HG02623 (cell line): ENCODE measurements at regions not wholly inside any gene's neighbourhood (a gene's known extent, or its start where the extent isn't known, plus 50 kb on each side); places are given as distances from the start of the nearest gene placed in this dataset.
"Not testable (repeated sequence)": the region's sequence is repeated elsewhere in the genome, so short reads cannot be mapped to it uniquely, and the experiment has no call there.

ENCODE experiments used
- ATAC-seq: cut with Tn5 transposase; IDR thresholded peaks from one replicate; pipeline ENCODE4 v1.9.1; 2021; ENCODE audit warnings: moderate library complexity; ENCODE audit not compliant: unreplicated experiment

- no peak for ATAC-seq
Observed at GRCh38 chr2:182477774-182478173, 50.9 kb upstream of the PDE1A start.

DNA sequence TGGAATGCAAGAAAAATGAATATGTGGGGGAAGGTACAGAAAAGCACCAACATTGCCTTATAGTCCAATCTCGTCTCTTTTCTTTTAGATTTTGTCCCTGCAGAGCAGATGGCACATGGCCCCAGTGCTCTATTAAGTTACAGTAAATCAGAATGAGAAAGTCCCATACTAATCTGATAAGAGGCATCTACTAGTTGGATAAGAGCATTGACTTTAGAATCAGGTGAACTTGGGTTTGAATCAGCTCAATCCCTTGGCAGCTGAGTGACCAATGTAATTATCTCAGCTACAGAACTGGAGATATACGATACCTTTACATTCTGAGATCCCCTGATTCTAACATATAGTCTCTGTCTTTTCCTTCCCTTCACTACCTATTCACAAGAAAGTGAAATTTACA is 54.8 kb upstream of the PDE1A start:
- ATAC-seq, result no peak

DNA sequence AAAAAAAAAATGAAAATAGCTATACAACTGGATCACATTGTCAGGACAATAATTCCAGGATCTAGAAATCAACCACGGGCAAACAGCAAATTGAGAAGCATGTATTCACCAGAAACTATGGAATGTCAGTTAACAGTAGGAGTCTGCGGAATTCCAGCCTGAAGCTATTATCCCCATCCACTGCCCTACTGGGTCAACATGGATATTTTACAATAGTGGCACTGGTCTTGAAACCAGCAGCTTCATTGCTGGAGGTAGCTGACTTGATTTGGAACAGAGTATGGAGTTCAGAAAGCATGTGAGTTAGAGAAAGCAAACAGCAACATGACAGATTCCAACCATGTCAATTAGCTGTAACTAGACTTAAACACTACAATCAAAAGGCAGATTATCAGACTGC is 55.7 kb upstream of the PDE1A start:
- no peak for ATAC-seq

- ATAC-seq, result no peak
Observed at GRCh38 chr2:182496596-182496995, 69.8 kb upstream of the PDE1A start.

- ATAC-seq, result no peak
Observed at GRCh38 chr2:182499706-182500470, 73.1 kb upstream of the PDE1A start.

GRCh38 chr2:182503886-182504285 is 77.0 kb upstream of the PDE1A start:
- ATAC-seq, result no peak

GRCh38 chr2:182504903-182505302 is 78.1 kb upstream of the PDE1A start:
- no peak for ATAC-seq

GRCh38 chr2:182506606-182507005 is 79.8 kb upstream of the PDE1A start:
- no peak for ATAC-seq

- ATAC-seq, result not testable (repeated sequence)
Observed at GRCh38 chr2:182508583-182508982, 81.7 kb upstream of the PDE1A start.

- no peak for ATAC-seq
Observed at GRCh38 chr2:182509216-182509615, 82.4 kb upstream of the PDE1A start.

GRCh38 chr2:182521453-182522404 is 94.9 kb upstream of the PDE1A start:
- no peak for ATAC-seq

- no peak for ATAC-seq
Observed at GRCh38 chr2:182522405-182522896, 95.6 kb upstream of the PDE1A start.

- no peak for ATAC-seq
Observed at GRCh38 chr2:182522972-182523473, 96.2 kb upstream of the PDE1A start.

DNA sequence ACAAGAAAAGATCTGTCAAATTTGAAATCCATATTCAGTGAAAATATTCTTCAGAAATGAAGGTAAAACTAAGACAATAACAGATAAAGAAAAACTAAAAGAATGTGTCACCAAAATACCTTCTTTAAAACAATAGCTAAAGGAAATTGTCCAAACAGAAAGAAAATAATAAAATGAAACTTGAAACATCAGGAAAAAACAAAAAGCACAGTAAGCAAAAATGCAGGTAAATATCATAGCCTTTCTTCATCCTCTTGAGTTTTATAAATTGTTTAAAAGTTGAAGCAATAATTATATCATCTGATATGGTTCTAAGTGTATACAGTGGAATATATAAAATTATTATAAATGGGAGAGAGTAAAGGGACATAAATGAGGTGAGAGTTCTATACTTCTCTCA is 103.8 kb upstream of the PDE1A start:
- ATAC-seq, result no peak

DNA sequence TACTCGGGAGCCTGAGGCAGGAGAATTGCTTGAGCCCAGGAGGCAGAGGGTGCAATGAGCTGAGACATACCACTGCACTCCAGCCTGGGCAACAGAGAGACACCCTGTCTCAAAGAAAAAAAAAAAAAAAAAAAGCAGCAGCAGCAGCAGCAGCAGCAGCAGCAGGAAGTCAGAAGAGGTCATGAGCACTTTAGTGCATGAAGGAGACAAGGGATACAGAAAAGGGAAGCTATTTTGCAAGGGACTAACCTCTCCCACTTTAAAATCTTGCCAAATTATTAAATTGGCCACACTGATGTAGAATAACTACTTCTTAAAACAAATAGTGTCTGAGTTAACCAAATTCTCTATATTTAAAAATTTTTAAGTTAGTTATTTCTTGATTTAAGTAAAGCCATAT is 113.4 kb upstream of the PDE1A start:
- no peak for ATAC-seq

GRCh38 chr2:182541268-182541667 is 114.4 kb upstream of the PDE1A start:
- peak; percentile 61 for ATAC-seq

DNA sequence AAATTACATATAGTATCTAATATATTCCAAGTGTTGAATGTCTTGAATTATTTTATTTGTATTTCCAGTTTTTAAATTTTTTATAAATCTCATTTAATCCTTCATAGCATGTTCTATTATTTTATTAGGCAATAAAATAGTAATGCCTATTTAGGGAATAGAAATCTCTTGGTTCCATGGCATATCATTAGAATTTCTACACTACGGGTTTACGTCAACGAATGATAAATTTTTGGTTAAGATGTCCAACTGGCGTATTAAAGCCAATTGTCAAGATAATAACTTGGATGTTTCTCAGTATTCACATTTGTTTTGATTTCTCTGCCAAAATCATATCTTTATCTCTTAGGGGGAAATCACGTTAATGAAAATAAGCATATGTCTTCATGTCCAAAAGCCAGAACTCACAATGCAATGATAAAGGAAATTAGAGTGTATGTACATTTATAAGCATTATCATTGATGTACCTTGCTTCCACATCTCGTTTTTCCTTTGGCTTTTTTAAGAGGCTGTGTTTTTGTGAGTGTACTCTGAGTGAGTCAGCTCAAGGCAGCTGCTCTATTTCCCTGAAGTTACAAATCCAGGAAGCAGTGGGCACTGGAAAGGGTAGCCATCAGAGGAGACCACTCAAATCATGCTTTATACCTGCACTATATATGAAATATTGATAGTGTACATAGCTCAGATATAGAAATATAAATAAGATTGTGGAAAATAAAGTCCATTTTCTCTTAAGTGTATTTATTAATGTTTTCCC is 115.8 kb upstream of the PDE1A start:
- ATAC-seq, result no peak

- ATAC-seq, result no peak
Observed at GRCh38 chr2:182543741-182544525, 117.1 kb upstream of the PDE1A start.

- ATAC-seq, result peak; percentile 79
Observed at GRCh38 chr2:182545420-182546167, 118.8 kb upstream of the PDE1A start.
